ENCODE measurements at regions not wholly inside any gene's neighbourhood (a gene's known extent, or its start where the extent isn't known, plus 50 kb on each side); places are given as distances from the start of the nearest gene placed in this dataset.

DNA sequence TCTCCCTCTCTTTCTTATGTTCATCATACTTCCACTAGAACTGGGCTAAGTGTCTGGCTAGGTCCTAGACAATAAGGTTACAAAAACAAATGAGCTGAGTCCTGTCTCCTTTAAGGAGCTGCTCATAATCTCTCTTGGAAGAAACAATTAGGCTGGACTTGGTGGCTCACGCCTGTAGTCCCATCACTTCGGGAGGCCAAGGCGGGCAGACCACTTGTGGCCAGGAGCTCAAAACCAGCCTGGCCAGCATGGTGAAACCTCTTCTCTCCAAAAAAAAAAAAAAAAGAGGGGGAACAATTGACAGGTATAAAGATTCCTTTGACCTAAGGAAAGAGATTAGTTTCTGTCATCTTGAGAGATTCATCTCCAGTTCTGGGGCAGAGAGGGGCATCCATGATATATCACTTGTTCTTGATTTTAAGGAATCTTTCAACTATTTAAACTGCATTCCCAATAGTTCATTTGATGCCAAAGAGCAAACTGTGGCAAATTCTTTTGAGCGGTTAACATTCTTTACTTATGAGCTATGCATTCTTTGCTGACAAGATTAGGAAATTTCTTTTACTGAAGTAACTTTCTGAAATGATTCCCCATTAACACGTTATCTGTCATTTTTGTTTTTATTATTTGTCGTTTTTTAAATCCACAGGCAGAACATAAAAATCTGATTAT lies 125.5 kb downstream of the C11orf87 start:
- Histone ChIP-seq H3K9ac (ENCODE audit: extremely low read depth, low read length, poor library complexity, severe bottlenecking) (no peak overlapping the region), H3K4me1 (ENCODE audit: control insufficient read depth, insufficient read depth, low read length) (no peaks in the 10 kb centered on the region), H3K36me3 (ENCODE audit: control insufficient read depth, insufficient read depth, low read length) (no peaks in the 10 kb centered on the region), H3K27me3 (ENCODE audit: control insufficient read depth, insufficient read depth, low read length, poor library complexity, severe bottlenecking) (no peaks in the 10 kb centered on the region), H3K4me3 (ENCODE audit: low read length) (no peak overlapping the region), H3K27ac (ENCODE audit: low read depth, low read length) (no peak overlapping the region), H3K9me3 (ENCODE audit: control insufficient read depth, low read length) (no peaks in the 10 kb centered on the region)
- no peaks in the 10 kb centered on the region for H3K9me3 Mint-ChIP-seq
- TF ChIP-seq, protein P1, sequence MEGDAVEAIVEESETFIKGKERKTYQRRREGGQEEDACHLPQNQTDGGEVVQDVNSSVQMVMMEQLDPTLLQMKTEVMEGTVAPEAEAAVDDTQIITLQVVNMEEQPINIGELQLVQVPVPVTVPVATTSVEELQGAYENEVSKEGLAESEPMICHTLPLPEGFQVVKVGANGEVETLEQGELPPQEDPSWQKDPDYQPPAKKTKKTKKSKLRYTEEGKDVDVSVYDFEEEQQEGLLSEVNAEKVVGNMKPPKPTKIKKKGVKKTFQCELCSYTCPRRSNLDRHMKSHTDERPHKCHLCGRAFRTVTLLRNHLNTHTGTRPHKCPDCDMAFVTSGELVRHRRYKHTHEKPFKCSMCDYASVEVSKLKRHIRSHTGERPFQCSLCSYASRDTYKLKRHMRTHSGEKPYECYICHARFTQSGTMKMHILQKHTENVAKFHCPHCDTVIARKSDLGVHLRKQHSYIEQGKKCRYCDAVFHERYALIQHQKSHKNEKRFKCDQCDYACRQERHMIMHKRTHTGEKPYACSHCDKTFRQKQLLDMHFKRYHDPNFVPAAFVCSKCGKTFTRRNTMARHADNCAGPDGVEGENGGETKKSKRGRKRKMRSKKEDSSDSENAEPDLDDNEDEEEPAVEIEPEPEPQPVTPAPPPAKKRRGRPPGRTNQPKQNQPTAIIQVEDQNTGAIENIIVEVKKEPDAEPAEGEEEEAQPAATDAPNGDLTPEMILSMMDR (conservative IDR thresholded peaks at IDR 0.05): no peak
- WGBS, 2 experiments (ENCODE audit: insufficient coverage in 1 of 2, insufficient read length in 1 of 2): 73 to 89% methylated on average over 1 to 6 of the region's 6 CpGs
- H3K4me3 Mint-ChIP-seq: no peak overlapping the region
- H3K36me3 Mint-ChIP-seq (ENCODE audit: low read depth): no peaks in the 10 kb centered on the region
- H3K27me3 Mint-ChIP-seq (ENCODE audit: insufficient read depth): no peaks in the 10 kb centered on the region
- no peak overlapping the region for H3K27ac Mint-ChIP-seq
- peak; percentile 45 for DNase-seq
- no peaks in the 10 kb centered on the region for H3K4me1 Mint-ChIP-seq

DNA sequence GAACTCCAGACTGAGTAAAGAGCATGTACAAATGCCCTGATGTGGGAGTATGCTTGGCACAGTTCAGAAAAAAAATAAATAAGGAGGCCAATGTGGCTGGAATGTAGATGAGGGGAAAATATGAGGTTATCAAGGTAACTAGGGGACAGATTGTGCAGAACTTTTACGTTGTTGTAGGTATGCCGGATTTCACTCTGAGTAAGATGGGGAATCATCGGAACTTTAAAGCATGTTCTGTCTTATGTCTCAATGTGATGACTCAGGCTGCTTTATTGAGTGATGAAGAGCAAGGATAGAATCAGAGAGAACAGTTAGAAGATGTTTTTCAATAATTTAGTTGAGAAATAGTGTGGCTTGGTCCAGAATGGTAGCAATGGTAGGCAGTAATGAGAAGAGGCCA lies 130.4 kb downstream of the C11orf87 start:
- no peaks in the 10 kb centered on the region for H3K4me1 ChIP-seq (ENCODE audit: control insufficient read depth, insufficient read depth, low read length)
- no peaks in the 10 kb centered on the region for H3K4me1 Mint-ChIP-seq
- no peak overlapping the region for H3K27ac Mint-ChIP-seq
- TF ChIP-seq, protein P1 (conservative IDR thresholded peaks at IDR 0.05): no peak
- H3K4me3 ChIP-seq (ENCODE audit: low read length): no peak overlapping the region
- DNase-seq: no peak
- H3K27me3 Mint-ChIP-seq (ENCODE audit: insufficient read depth): no peaks in the 10 kb centered on the region
- no peak overlapping the region for H3K4me3 Mint-ChIP-seq
- no peaks in the 10 kb centered on the region for H3K36me3 Mint-ChIP-seq (ENCODE audit: low read depth)
- H3K9me3 ChIP-seq (ENCODE audit: control insufficient read depth, low read length): no peaks in the 10 kb centered on the region
- H3K36me3 ChIP-seq (ENCODE audit: control insufficient read depth, insufficient read depth, low read length): no peaks in the 10 kb centered on the region
- H3K9ac ChIP-seq (ENCODE audit: extremely low read depth, low read length, poor library complexity, severe bottlenecking): no peak overlapping the region
- H3K27ac ChIP-seq (ENCODE audit: low read depth, low read length): no peak overlapping the region
- WGBS, 2 experiments (ENCODE audit: insufficient coverage in 1 of 2, insufficient read length in 1 of 2): 93 to 95% methylated on average over 3 of the region's 3 CpGs
- no peaks in the 10 kb centered on the region for H3K9me3 Mint-ChIP-seq
- H3K27me3 ChIP-seq (ENCODE audit: control insufficient read depth, insufficient read depth, low read length, poor library complexity, severe bottlenecking): no peaks in the 10 kb centered on the region

DNA sequence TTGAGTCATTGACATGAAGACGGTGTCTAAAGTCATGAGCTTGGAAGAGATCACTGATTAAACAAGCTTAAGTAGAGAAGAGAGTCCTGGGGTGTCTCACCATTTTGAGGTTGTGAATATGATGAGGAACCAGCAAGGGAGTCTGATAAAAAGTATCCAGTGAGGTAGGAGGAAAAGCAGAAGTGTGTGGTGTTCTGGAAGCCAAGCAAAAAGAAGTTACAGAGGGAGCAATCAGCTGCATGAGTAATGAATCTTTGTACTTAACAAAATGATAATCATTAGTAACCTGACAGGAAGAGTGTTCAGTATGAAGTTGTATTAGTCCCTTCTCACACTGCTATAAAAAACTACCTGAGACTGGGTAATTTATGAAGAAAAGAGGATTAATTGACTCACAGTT lies 131.3 kb downstream of the C11orf87 start:
- H3K27me3 Mint-ChIP-seq (ENCODE audit: insufficient read depth): no peaks in the 10 kb centered on the region
- no peak overlapping the region for H3K27ac Mint-ChIP-seq
- Histone ChIP-seq H3K27ac (ENCODE audit: low read depth, low read length) (no peak overlapping the region), H3K4me1 (ENCODE audit: control insufficient read depth, insufficient read depth, low read length) (no peaks in the 10 kb centered on the region), H3K27me3 (ENCODE audit: control insufficient read depth, insufficient read depth, low read length, poor library complexity, severe bottlenecking) (no peaks in the 10 kb centered on the region), H3K9ac (ENCODE audit: extremely low read depth, low read length, poor library complexity, severe bottlenecking) (no peak overlapping the region), H3K36me3 (ENCODE audit: control insufficient read depth, insufficient read depth, low read length) (no peaks in the 10 kb centered on the region), H3K4me3 (ENCODE audit: low read length) (no peak overlapping the region), H3K9me3 (ENCODE audit: control insufficient read depth, low read length) (no peaks in the 10 kb centered on the region)
- 94 to 96% methylated on average over 1 of the region's 1 CpG for WGBS, 2 experiments (ENCODE audit: insufficient coverage in 1 of 2, insufficient read length in 1 of 2)
- DNase-seq: no peak
- TF ChIP-seq, protein P1 (conservative IDR thresholded peaks at IDR 0.05): no peak
- no peak overlapping the region for H3K4me3 Mint-ChIP-seq
- no peaks in the 10 kb centered on the region for H3K36me3 Mint-ChIP-seq (ENCODE audit: low read depth)
- H3K9me3 Mint-ChIP-seq: no peaks in the 10 kb centered on the region
- H3K4me1 Mint-ChIP-seq: no peaks in the 10 kb centered on the region
